ENCODE measurements at regions not wholly inside any gene's neighbourhood (a gene's known extent, or its start where the extent isn't known, plus 50 kb on each side); places are given as distances from the start of the nearest gene placed in this dataset.
"Not testable (repeated sequence)": the region's sequence is repeated elsewhere in the genome, so short reads cannot be mapped to it uniquely, and the experiment has no call there.

DNA sequence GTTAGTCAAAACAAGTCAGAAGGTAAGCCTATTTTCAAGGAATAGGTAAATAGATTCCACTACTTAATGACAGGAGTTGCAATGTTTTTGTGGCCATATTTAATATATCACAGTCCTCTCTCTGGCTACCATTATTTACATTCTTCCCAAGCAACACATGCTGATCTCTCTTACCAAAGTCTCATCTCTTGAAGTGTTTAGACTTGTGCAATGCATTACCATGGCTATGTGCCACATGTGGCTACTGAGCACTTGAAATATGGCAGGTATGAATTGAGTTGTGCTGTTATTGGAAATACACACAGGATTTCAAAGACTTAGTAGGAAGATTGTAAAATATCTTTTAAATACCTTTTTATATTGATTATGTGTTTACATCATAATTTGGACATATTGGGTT lies 262.4 kb upstream of the PDE3A start:
- H3K36me3 ChIP-seq (replicated peaks; ENCODE audit: low read depth, low read length) = no peaks in the 10 kb centered on the region
- no peak for TF ChIP-seq EZH2phosphoT487 (IDR thresholded peaks at IDR 0.05; ENCODE audit: low read depth)
- TF ChIP-seq, protein P1, sequence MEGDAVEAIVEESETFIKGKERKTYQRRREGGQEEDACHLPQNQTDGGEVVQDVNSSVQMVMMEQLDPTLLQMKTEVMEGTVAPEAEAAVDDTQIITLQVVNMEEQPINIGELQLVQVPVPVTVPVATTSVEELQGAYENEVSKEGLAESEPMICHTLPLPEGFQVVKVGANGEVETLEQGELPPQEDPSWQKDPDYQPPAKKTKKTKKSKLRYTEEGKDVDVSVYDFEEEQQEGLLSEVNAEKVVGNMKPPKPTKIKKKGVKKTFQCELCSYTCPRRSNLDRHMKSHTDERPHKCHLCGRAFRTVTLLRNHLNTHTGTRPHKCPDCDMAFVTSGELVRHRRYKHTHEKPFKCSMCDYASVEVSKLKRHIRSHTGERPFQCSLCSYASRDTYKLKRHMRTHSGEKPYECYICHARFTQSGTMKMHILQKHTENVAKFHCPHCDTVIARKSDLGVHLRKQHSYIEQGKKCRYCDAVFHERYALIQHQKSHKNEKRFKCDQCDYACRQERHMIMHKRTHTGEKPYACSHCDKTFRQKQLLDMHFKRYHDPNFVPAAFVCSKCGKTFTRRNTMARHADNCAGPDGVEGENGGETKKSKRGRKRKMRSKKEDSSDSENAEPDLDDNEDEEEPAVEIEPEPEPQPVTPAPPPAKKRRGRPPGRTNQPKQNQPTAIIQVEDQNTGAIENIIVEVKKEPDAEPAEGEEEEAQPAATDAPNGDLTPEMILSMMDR (IDR thresholded peaks at IDR 0.05; ENCODE audit: low read depth, low read length) = no peak
- H3K4me2 ChIP-seq (ENCODE audit: low read length) = no peak overlapping the region
- H3K9ac ChIP-seq (ENCODE audit: low read length) = no peak overlapping the region
- H4K20me1 ChIP-seq (ENCODE audit: insufficient read depth, low read length) = no peaks in the 10 kb centered on the region
- H3K27ac ChIP-seq (ENCODE audit: low read length) = no peak overlapping the region
- H3K4me3 ChIP-seq (ENCODE audit: low read length) = no peak overlapping the region
- no peaks in the 10 kb centered on the region for H3K79me2 ChIP-seq (ENCODE audit: low read length)
- H3K9me3 ChIP-seq (ENCODE audit: insufficient read depth, low read length) = no peaks in the 10 kb centered on the region
- H3K27me3 ChIP-seq (ENCODE audit: low read depth, low read length) = no peaks in the 10 kb centered on the region
- H2AFZ ChIP-seq (ENCODE audit: low read depth, low read length) = no peak overlapping the region
- H3K4me1 ChIP-seq (ENCODE audit: low read length) = no peaks in the 10 kb centered on the region

DNA sequence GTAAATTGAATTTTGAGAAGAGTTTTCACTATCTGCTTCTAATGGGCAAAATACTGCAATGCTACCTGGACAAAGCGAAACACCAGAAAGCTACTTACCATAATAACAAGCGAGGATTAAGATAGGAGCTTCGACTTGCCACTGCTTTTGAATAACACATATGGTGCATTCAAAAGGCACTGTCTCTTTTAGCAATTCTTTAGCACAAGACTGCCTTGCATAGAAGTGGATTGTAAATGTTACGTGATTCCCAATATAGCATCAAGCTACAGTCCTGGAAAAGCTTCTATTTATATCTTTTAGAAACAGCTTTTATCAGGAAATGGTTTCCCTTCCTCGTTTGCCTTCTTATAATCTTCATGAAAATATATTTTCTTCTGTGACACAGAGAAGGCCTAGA lies 258.7 kb upstream of the PDE3A start:
- no peak for TF ChIP-seq EZH2phosphoT487 (IDR thresholded peaks at IDR 0.05; ENCODE audit: low read depth)
- TF ChIP-seq, protein P1 (IDR thresholded peaks at IDR 0.05; ENCODE audit: low read depth, low read length) = no peak
- H3K4me2 ChIP-seq (ENCODE audit: low read length) = no peak overlapping the region
- H3K27ac ChIP-seq (ENCODE audit: low read length) = no peak overlapping the region
- H3K4me1 ChIP-seq (ENCODE audit: low read length) = no peaks in the 10 kb centered on the region
- no peaks in the 10 kb centered on the region for H4K20me1 ChIP-seq (ENCODE audit: insufficient read depth, low read length)
- no peak overlapping the region for H3K4me3 ChIP-seq (ENCODE audit: low read length)
- no peak overlapping the region for H3K9ac ChIP-seq (ENCODE audit: low read length)
- no peaks in the 10 kb centered on the region for H3K27me3 ChIP-seq (ENCODE audit: low read depth, low read length)
- H2AFZ ChIP-seq (ENCODE audit: low read depth, low read length) = no peak overlapping the region
- H3K79me2 ChIP-seq (ENCODE audit: low read length) = no peaks in the 10 kb centered on the region
- H3K36me3 ChIP-seq (replicated peaks; ENCODE audit: low read depth, low read length) = no peaks in the 10 kb centered on the region
- H3K9me3 ChIP-seq (ENCODE audit: insufficient read depth, low read length) = 0 out of 2 replicates have a peak, but pooled peaks cover 4% of the 10 kb centered on the region

DNA sequence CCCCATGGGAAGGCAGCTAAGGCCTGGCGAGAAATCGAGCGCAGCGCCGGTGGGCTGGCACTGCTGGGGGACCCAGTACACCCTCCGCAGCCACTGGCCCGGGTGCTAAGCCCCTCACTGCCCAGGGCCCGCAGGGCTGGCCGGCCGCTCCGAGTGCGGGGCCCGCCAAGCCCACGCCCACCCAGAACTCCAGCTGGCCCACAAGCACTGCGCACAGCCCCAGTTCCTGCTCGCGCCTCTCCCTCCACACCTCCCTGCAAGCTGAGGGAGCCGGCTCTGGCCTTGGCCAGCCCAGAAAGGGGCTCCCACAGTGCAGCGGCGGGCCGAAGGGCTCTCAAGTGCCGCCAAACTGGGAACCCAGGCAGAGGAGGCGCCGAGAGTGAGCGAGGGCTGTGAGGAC lies 253.0 kb upstream of the PDE3A start:
- H3K36me3 ChIP-seq (replicated peaks; ENCODE audit: low read depth, low read length); H3K9ac ChIP-seq (ENCODE audit: low read length); H3K79me2 ChIP-seq (ENCODE audit: low read length); H3K27ac ChIP-seq (ENCODE audit: low read length); H3K27me3 ChIP-seq (ENCODE audit: low read depth, low read length); H3K9me3 ChIP-seq (ENCODE audit: insufficient read depth, low read length); H2AFZ ChIP-seq (ENCODE audit: low read depth, low read length); H3K4me1 ChIP-seq (ENCODE audit: low read length); H3K4me2 ChIP-seq (ENCODE audit: low read length); H3K4me3 ChIP-seq (ENCODE audit: low read length); H4K20me1 ChIP-seq (ENCODE audit: insufficient read depth, low read length): not testable (repeated sequence)

DNA sequence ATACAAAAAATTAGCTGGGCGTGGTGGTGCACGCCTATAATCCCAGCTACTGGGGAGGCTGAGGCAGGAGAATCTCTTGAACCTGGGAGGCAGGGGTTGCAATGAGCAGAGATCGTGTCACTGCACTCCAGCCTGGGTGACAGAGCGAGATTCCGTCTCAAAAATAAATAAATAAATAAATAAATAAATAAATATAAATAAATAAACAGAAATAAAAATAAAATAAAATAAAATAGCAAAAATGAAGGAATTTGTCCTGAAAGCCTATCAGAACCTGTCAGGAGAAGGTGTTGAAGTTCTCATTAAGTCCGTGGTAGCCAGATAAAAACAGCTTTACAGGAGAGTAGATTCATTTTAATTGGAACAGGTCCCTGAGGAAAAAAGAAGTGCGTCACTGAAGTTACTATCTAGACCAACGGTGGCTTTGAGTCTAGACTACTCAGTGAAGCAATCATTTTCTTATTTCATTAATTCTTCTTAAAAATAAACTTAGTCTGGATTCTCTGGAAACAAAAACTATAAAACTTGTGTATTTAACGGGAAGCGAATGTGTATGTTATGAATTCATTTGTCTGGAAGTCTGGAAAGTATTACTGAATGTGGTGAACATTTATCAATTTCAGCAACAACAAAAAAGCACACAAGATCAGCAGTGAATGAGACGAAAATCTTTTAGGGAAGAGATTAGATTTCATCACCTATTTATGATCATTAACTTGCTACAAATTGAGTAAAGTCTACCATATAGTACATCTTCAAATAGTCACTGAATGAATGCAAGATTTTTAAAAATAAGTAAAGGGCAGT lies 248.5 kb upstream of the PDE3A start:
- TF ChIP-seq, protein P1 (IDR thresholded peaks at IDR 0.05; ENCODE audit: low read depth, low read length) = no peak
- no peak for TF ChIP-seq EZH2phosphoT487 (IDR thresholded peaks at IDR 0.05; ENCODE audit: low read depth)
- Histone ChIP-seq H2AFZ (ENCODE audit: low read depth, low read length) (no peak overlapping the region), H3K27ac (ENCODE audit: low read length) (no peak overlapping the region), H3K27me3 (ENCODE audit: low read depth, low read length) (no peaks in the 10 kb centered on the region), H3K9me3 (ENCODE audit: insufficient read depth, low read length) (no peaks in the 10 kb centered on the region), H3K9ac (ENCODE audit: low read length) (no peak overlapping the region), H4K20me1 (ENCODE audit: insufficient read depth, low read length) (no peaks in the 10 kb centered on the region), H3K4me1 (ENCODE audit: low read length) (peaks cover 8% of the 10 kb centered on the region), H3K4me3 (ENCODE audit: low read length) (no peak overlapping the region), H3K36me3 (replicated peaks; ENCODE audit: low read depth, low read length) (no peaks in the 10 kb centered on the region), H3K4me2 (ENCODE audit: low read length) (no peak overlapping the region), H3K79me2 (ENCODE audit: low read length) (no peaks in the 10 kb centered on the region)

All from OCI-LY3 (cell line).